Smooth muscle cell (in vitro differentiated cells): ENCODE measurements at regions not wholly inside any gene's neighbourhood (a gene's known extent, or its start where the extent isn't known, plus 50 kb on each side); places are given as distances from the start of the nearest gene placed in this dataset.

Source experiments
- DNase-seq: peaks from one replicate; lab custom pipeline; 2025; ENCODE audit not compliant: unreplicated experiment; lab: John Stamatoyannopoulos, UW
- H2AFZ ChIP-seq: fragments of 200-600 bp; sonication (generic); 2 replicates; pipeline ENCODE4 v1.6.0; 2016; ENCODE audit warnings: antibody characterized with exemption, low read depth, mild to moderate bottlenecking
- H3F3A ChIP-seq: fragments of 200-600 bp; sonication (generic); 2 replicates; pipeline ENCODE4 v1.6.0; 2017; ENCODE audit warnings: antibody characterized with exemption, low read depth
- H3K27ac ChIP-seq: fragments of 200-600 bp; sonication (generic); 2 replicates; pipeline ENCODE4 v1.5.1; 2016; ENCODE audit warnings: low read depth, mild to moderate bottlenecking
- H3K27me3 ChIP-seq: fragments of 200-600 bp; sonication (generic); 2 replicates; pipeline ENCODE4 v1.6.1; 2016; ENCODE audit warnings: low read depth, mild to moderate bottlenecking
- H3K36me3 ChIP-seq: fragments of 200-600 bp; sonication (generic); 2 replicates; pipeline ENCODE4 v1.5.1; 2016; ENCODE audit warnings: low read depth
- H3K4me1 ChIP-seq: fragments of 200-600 bp; sonication (generic); 2 replicates; pipeline ENCODE4 v1.5.1; 2016; ENCODE audit warnings: low read depth
- H3K4me2 ChIP-seq: fragments of 200-600 bp; sonication (generic); 2 replicates; pipeline ENCODE4 v1.6.0; 2016; ENCODE audit warnings: mild to moderate bottlenecking
- H3K4me3 ChIP-seq: fragments of 200-600 bp; sonication (generic); 2 replicates; pipeline ENCODE4 v1.5.1; 2016; ENCODE audit warnings: mild to moderate bottlenecking
- H3K79me2 ChIP-seq: fragments of 200-600 bp; sonication (generic); 2 replicates; pipeline ENCODE4 v1.6.0; 2016; ENCODE audit warnings: low read depth, mild to moderate bottlenecking
- H3K9ac ChIP-seq: fragments of 200-600 bp; sonication (generic); 2 replicates; pipeline ENCODE4 v1.6.0; 2016; ENCODE audit warnings: low read depth
- H3K9me3 ChIP-seq: fragments of 200-600 bp; sonication (generic); replicated peaks from 2 replicates; pipeline ENCODE4 v1.5.1; 2016; ENCODE audit warnings: low read depth
- H4K20me1 ChIP-seq: fragments of 200-600 bp; sonication (generic); 2 replicates; pipeline ENCODE4 v1.6.0; 2016; ENCODE audit warnings: low read depth
- CTCF ChIP-seq: fragments of 200-600 bp; sonication (generic); IDR thresholded peaks from 2 replicates; pipeline ENCODE4 v1.5.1; 2017; ENCODE audit warnings: borderline replicate concordance, mild to moderate bottlenecking, antibody characterized with exemption; ENCODE audit not compliant: insufficient read depth, poor library complexity, severe bottlenecking
- WGBS: methylation state at CpG from one replicate; pipeline ENCODE4 v1.1.7; 2016; ENCODE audit warnings: low lambda C conversion rate; 5-methylcytosine and 5-hydroxymethylcytosine counted together

GRCh38 chr14:61619494-61619893, 75.8 kb upstream of the HIF1A start:
- peak overlapping the region; percentile 18 for H2AFZ ChIP-seq
- H3K36me3 ChIP-seq, result no peaks in the 10 kb centered on the region
- peak overlapping the region; percentile 70 for H3K27ac ChIP-seq
- no peak for DNase-seq
- H3K4me3 ChIP-seq, result no peak overlapping the region
- peaks cover 11% of the 10 kb centered on the region for H3K4me1 ChIP-seq
- H3K9me3 ChIP-seq, result no peaks in the 10 kb centered on the region
- no peaks in the 10 kb centered on the region for H3K79me2 ChIP-seq
- no peaks in the 10 kb centered on the region for H4K20me1 ChIP-seq
- no peak for TF ChIP-seq CTCF
- peaks cover 8% of the 10 kb centered on the region for H3F3A ChIP-seq
- peak overlapping the region; percentile 11 for H3K4me2 ChIP-seq
- H3K27me3 ChIP-seq, result no peaks in the 10 kb centered on the region
- H3K9ac ChIP-seq, result no peak overlapping the region
- WGBS, result 92% methylated on average over 4 of the region's 4 CpGs

- no peaks in the 10 kb centered on the region for H3K27me3 ChIP-seq
- peak overlapping the region; percentile 18 for H2AFZ ChIP-seq
- no peak overlapping the region for H3K9ac ChIP-seq
- no peak for DNase-seq
- no peaks in the 10 kb centered on the region for H3K79me2 ChIP-seq
- peak overlapping the region; percentile 11 for H3K4me2 ChIP-seq
- no peaks in the 10 kb centered on the region for H4K20me1 ChIP-seq
- H3K27ac ChIP-seq, result peak overlapping the region; percentile 70
- TF ChIP-seq CTCF, result no peak
- H3K4me1 ChIP-seq, result peaks cover 11% of the 10 kb centered on the region
- 30% methylated on average over 6 of the region's 6 CpGs for WGBS
- no peaks in the 10 kb centered on the region for H3K9me3 ChIP-seq
- peaks cover 8% of the 10 kb centered on the region for H3F3A ChIP-seq
- H3K36me3 ChIP-seq, result no peaks in the 10 kb centered on the region
- H3K4me3 ChIP-seq, result no peak overlapping the region
Measured at GRCh38 chr14:61620130-61620946, 75.0 kb upstream of the HIF1A start.

- Histone ChIP-seq H3K9ac (no peak overlapping the region), H3K9me3 (no peaks in the 10 kb centered on the region), H2AFZ (no peak overlapping the region), H3K4me2 (no peak overlapping the region), H4K20me1 (no peaks in the 10 kb centered on the region), H3K36me3 (no peaks in the 10 kb centered on the region), H3K79me2 (no peaks in the 10 kb centered on the region), H3K27me3 (no peaks in the 10 kb centered on the region), H3K4me1 (peaks cover 7% of the 10 kb centered on the region), H3K4me3 (no peak overlapping the region), H3F3A (peaks cover 8% of the 10 kb centered on the region), H3K27ac (peak overlapping the region; percentile 70)
- WGBS, result 85% methylated on average over 7 of the region's 7 CpGs
- no peak for TF ChIP-seq CTCF
- DNase-seq, result no peak
Measured at GRCh38 chr14:61621444-61621843, 73.9 kb upstream of the HIF1A start.

- Histone ChIP-seq H3K36me3 (no peaks in the 10 kb centered on the region), H3K4me1 (peaks cover 4% of the 10 kb centered on the region), H3K79me2 (no peaks in the 10 kb centered on the region), H3K4me3 (no peak overlapping the region), H3K9ac (no peak overlapping the region), H2AFZ (no peak overlapping the region), H4K20me1 (no peaks in the 10 kb centered on the region), H3K27me3 (no peaks in the 10 kb centered on the region), H3K27ac (no peak overlapping the region), H3K4me2 (no peak overlapping the region), H3K9me3 (no peaks in the 10 kb centered on the region), H3F3A (peaks cover 8% of the 10 kb centered on the region)
- no peak for TF ChIP-seq CTCF
- DNase-seq, result no peak
Measured at GRCh38 chr14:61622051-61622450, 73.3 kb upstream of the HIF1A start.
